COLO829 (cell line): ENCODE measurements at regions not wholly inside any gene's neighbourhood (a gene's known extent, or its start where the extent isn't known, plus 50 kb on each side); places are given as distances from the start of the nearest gene placed in this dataset.
A peak's percentile ranks its signal among the peaks of the same experiment; 100 is the strongest.
"Not testable (repeated sequence)": the region's sequence is repeated elsewhere in the genome, so short reads cannot be mapped to it uniquely, and the experiment has no call there.

Source experiments
- DNase-seq: peaks from one replicate; pipeline ENCODE4 v3.0.0; 2012; ENCODE audit warnings: low spot score

DNA sequence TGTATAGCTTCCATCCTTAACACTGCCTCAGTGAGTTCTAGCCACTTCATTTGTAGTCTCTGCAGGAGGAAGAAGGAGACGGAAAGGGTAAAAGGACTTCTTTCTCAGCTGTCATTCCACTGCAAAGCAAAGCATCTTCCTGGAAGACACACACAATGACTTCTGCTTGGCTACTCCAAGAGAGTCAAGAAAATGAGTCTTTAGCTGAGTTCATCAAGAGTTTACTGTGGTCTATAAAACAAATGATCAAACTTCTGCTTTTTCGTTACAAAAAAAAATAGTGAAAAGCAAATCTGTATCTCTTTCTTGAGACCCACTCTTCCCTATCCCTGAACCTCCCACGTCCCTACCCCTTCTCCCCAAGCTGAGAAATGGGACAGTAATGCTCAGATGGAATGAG is 205.0 kb upstream of the AHR start:
- no peak for DNase-seq

- DNase-seq, result peak; percentile 68
Observed at GRCh38 chr7:17094963-17095574, 203.4 kb upstream of the AHR start.

DNA sequence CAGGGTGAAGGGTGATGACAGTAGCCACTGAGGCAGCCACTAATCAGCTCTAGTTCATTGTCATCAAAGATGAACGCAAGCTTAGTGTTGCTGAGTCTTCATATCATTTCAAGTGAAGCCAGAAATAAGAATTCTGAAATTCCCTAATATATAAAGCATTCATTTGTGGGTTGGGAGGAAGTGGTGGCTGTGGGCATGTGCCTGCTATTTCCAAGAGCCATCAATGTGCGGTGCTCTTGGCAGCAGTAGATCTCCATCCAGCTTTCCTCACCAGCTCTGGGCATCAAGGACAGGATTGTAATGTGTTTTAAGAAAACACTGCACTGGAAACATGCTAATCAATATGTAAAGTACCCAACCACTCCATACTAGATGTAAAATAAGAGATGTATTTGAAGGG is 202.5 kb upstream of the AHR start:
- DNase-seq, result no peak

DNA sequence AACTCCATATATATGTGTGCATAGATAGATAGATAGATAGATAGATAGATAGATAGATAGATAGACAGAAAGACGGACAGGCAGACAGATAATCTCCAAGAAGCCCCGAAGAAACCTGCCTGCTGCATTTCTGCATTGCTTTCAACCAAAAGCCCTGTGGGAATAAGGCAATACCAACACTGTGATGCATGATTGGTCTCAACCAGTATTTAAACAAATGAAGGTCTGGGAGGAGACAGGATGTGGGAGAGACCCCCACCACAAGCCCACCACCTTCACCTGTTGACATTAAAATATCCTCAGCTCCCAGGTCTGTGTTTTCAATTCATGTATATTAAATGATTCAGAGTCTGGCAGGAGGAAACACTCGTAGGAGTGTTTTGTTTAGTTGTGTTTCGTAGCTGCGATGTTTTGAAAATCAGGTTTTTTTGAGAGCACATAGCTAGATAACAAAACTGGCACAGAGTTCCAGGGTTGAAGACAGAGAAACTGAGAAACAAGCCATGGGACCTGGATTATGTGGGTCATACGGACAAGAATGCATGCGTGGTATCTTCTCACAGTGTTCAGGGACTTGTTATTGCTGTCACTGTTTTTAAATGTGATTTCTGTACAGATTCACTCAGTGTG is 200.7 kb upstream of the AHR start:
- no peak for DNase-seq

- DNase-seq, result no peak
Observed at GRCh38 chr7:17098515-17098914, 199.9 kb upstream of the AHR start.

DNA sequence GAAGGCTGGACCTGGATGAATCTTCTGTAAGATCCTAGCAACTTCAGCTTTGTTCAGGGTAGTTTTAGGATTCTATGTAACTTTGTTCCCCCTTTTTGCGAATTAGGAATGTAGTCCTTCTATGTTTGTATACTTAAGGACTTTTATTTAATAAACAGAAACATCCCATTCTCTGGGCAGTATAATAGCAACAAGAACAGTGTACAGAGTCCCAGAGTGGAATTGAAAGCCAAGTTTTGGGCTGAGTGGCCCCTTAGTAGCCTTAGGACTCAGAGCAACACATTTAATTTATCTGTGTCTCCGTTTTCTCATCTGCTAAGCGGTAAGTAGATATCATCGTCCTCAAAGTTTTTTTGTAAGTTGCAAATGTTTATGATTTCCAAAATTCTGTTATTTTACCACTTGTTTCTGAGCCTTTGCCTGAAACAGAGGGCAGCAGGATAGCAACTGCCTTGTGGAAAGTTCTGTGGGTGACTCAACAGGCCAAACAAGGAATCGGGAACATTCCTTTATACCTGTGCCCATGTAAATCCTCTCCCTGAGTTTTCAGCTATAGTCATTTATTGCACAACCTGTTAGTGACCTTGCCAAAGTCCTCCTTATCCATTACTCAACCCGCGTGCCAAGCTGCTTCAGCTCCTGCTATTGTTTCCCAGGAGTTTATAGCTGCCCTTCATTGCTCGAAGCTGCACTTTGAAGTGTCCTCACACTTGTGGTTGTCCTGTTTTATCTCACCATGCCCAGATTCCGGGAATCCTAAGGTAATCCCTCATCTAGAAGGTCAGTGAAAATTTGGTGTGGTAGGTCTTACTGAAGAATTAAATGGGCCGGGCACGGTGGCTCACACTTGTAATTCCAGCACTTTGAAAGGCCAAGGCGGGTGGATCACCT is 199.1 kb upstream of the AHR start:
- DNase-seq, result no peak

DNA sequence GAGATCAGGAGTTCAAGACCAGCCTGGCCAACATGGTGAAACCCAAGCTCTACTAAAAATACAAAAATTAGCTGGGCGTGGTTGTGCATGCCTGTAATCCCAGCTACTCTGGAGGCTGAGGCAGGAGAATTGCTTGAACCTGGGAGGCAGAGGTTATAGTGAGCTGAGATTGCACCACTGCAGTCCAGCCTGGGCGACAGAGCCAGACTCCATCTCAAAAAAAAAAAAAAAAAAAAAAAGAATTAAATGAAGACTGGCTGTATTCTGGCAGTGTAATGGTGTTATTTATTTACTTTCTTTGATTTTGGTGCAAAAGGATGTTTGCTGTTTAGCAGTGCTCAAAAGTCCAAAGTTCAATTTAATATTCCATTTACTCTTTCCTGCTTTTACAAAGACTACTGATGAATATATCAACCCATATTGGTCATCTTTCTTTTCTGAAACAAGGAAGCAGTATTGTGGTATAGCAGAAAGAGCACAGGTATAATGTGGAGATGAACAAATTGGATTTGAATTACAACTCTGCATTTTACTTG is 198.4 kb upstream of the AHR start:
- DNase-seq, result not testable (repeated sequence)

- DNase-seq, result no peak
Observed at GRCh38 chr7:17101207-17101696, 197.2 kb upstream of the AHR start.

DNA sequence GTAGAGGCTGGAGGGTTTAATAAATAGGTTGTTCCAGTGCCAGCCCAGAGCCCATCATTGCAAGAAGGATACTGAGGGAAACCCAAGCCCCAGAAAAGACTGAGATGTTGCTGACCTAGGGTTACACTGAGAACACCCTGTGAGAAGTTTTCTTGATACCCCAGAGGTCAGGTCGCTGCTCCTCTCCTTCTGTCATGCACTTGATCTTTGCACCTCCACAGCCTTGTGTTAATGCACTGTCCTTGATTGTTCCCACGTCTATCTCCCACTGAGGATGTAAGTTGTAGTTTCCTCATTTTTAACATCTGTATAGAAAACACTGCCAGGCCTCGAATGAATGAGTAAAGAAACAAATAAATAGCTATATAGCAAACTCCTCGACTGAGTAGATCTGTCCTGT is 195.3 kb upstream of the AHR start:
- no peak for DNase-seq

- DNase-seq, result no peak
Observed at GRCh38 chr7:17103984-17104383, 194.5 kb upstream of the AHR start.

- DNase-seq, result no peak
Observed at GRCh38 chr7:17104419-17104818, 194.0 kb upstream of the AHR start.

GRCh38 chr7:17105701-17106100 is 192.8 kb upstream of the AHR start:
- peak; percentile 30 for DNase-seq

- no peak for DNase-seq
Observed at GRCh38 chr7:17108049-17108584, 190.3 kb upstream of the AHR start.

DNA sequence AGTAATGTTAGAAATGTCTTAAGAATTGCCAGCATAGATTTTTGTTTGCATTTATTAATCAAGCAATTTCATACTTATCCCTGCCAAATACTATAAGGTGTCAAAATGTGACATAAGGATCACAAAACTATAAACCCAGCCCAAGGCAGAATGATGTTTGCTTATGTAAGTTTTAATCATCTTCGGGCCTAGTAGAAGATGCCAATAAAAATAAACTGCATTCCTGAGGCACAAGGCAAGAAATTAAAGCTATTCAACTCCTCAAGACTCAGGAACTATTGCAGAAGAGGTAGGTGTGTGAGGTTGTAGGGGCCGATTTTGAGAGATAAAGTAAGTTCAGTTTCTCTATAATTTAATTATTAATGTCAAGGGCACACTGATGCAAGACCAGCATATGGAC is 189.4 kb upstream of the AHR start:
- no peak for DNase-seq

GRCh38 chr7:17113770-17114169 is 184.7 kb upstream of the AHR start:
- DNase-seq, result not testable (repeated sequence)

DNA sequence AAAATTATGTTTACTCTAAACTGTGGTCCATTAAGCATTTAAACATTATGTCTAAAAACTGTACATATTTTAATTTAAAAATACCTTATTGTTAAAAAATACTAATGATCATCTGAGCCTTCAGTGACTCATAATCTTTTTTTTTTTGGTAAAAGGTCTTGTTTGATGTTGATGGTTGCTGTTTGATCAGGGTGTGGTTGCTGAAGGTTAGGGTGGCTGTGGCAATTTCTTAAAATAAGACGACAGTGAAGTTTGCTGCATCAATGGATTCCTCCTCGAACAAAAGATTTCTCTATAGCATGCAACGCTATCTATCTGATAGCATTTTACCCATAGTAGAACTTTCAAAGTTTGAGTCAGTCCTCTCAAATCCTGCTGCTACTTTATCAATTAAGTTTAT is 180.0 kb upstream of the AHR start:
- DNase-seq, result no peak

GRCh38 chr7:17120756-17121155 is 177.7 kb upstream of the AHR start:
- DNase-seq, result no peak

GRCh38 chr7:17121671-17122070 is 176.8 kb upstream of the AHR start:
- DNase-seq, result no peak

DNA sequence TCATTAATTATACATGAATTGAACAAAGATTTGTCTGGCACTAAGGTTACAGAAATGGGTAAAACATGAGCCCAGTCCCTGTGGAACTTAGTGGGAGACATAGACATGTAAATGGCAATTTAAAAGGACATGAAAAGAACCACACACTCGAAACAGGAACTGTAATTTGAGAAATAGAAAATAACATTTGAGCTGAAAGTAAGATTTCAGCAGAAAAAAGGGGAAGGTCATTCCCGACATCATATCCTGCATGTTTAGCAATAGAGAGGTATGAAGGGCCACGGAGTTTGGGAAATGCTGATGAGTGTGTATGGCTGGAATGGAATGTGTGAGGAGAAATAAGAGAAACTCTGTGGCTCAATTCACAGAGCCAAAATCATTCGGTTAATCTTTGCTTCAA is 175.4 kb upstream of the AHR start:
- no peak for DNase-seq

GRCh38 chr7:17126413-17127268 is 171.8 kb upstream of the AHR start:
- DNase-seq, result no peak

DNA sequence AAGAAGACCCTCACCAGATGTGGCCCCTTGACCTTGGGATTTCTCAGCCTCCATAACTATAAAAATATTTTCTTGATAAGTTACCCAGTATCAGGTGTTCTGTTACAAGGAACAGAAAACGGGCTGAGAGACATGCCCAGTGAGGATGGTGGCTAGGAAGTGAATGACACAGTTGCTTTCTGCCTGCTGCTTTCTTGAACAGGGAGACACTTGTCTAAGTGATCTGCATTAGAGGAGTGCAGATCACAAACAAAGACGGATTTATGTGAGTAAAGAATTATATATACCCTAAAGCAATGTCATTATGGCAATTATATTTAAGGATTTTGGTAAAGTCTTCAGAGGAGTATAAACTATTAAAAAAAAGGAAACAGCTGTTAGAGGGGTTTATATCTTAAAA is 169.2 kb upstream of the AHR start:
- DNase-seq, result peak; percentile 84
